T-helper 2 cell treated with Interferon-gamma antibody and Interleukin-4, amounts not matched to agents 100 ng/mL and 5 ng/mL, for 36 hours (primary cell): ENCODE measurements at regions not wholly inside any gene's neighbourhood (a gene's known extent, or its start where the extent isn't known, plus 50 kb on each side); places are given as distances from the start of the nearest gene placed in this dataset.
"Not testable (repeated sequence)": the region's sequence is repeated elsewhere in the genome, so short reads cannot be mapped to it uniquely, and the experiment has no call there.

Experiments
- intact Hi-C: fragments of 100-400 bp; cut with micrococcal nuclease; formaldehyde crosslinking; loops from one replicate; pipeline ENCODE4 v1.15.1; 2023

DNA sequence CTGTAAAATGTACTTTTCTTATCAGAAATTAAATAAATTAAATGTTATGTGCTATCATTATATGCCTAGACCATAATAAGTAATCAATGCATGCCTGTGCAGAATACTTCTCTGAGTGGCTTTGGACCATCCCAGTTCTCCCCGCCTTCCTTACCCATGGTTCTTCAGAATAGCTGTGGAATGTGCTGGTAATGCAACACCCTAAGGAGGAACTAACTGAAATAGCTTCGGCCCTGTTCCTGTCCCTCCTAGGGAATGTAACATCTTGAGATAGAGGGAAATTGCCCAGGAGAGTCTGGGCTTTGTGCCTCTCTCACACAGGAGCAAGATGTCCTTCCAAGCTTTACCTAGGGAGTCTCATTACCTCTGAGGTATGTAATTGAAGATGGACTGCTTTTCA, 693.6 kb upstream of the HS3ST1 start:
- intact Hi-C loops = no loop called here

DNA sequence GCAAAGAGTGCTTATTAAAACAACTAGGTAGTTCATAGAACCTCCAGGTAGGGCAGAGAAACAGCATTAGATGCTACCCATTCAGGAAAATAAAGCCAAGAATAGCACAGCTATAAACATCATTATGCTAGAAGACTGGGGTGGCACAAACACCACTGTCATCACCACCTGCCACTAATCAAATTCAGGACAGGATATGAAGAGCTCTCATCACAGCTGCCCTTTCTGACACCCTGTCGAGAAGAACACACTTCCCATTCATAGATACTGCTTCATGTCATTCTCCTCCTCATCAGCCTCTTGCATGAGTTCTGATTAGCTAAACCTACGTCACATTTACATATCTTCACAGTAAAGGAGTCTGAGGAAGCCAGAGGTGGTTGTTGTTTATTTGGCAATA, 692.3 kb upstream of the HS3ST1 start:
- intact Hi-C loops = no loop called here

DNA sequence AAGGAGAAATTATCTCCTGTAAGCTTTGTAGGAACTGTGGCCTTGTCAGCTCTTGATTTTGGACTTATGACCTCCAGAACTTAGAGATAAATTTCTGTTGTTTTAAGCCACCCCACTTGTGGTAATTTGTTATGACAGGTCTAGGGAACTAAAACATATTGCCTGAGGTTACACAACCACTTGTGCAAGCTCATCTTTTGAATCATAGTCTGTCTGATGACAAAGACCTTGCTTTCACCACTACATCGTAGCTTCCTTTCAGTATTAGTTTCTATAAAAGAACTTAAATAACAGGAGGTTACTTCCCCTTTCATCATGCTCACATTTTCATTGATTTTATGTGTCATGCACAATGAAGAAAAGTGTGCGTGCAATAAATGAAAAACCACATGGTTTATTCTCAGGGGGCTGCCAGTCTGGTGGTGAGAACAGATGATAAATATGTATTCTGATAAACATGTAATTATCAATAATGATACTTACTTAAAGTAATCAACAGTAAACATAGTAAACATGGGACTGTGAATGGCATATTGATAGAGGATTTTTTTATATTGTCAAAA, 690.0 kb upstream of the HS3ST1 start:
- intact Hi-C loops = no loop called here

DNA sequence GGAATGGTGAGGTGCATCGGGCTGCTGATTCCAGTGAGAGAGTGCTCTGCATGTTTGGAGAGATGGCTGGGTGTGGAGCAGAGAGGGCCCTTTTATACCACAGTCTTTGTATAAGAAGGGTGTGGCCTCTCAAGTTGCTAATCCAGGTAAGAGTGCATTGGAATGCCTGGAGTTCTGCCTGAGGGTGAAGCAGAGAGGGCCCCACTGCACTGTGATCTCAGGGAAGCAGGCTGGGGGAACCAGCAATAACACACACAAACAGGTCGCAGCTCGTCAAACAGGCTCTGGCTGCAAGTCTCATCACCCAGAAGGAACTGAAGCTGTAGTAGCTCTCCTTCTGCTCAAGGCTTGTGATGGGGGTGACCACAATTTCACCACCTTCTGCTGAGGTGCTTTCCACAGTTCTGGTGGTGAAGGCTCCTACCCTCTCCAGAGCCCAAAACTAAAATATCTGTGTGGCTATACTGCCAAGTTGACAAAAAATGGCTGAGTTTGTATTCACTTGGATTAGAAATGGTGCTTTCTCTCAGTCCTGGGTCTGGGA, 687.4 kb upstream of the HS3ST1 start:
- intact Hi-C loops = no loop called here

DNA sequence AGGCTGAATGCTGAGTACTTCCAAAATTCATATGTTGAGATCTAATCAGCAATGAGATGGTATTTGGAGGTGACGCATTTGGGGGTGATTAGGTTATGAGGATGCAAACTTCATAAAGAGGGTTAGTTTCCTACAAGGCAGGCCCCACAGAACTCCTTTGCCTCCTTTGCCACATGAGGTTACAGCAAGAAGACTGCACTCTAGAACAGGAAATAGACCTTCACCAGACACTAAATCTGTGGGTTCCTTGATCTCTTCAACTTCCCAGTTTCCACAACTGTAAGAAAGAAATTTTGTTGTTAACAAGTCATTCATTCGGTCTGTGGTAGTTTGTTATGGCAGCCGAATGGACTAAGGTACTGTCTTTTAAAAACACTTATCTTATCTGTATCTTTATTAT, 681.9 kb upstream of the HS3ST1 start:
- intact Hi-C loops = no loop called here

DNA sequence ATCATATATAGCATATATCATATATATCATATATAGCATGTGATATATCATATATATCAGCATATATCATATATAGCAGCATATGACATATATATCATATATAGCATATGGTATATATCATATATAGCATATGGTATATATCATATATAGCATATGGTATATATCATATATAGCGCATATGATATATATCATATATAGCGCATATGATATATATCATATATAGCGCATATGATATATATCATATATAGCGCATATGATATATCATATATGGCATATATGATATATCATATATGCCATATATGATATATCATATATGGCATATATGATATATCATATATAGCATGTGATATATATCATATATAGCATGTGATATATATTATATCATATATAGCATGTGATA, 680.4 kb upstream of the HS3ST1 start:
- intact Hi-C loops = not testable (repeated sequence)

DNA sequence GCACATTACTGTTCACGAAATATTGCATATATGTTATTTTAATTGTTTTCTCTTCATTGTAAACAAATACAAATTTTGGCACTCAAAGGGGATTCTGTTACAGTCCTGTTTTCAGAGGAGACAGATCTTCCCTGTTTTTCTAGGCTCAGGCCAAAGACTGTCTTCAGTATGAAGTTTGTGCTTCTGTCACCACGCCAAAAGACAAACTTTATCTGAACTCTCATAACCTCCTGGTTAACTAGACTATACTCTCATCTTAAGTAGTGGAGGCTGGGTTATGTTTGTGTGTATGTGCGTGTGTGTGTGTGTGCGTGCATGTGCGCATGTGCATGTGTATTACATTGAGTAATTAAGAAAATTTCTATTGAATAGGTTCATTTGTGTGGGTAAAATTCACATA, 676.8 kb upstream of the HS3ST1 start:
- intact Hi-C loops = no loop called here

DNA sequence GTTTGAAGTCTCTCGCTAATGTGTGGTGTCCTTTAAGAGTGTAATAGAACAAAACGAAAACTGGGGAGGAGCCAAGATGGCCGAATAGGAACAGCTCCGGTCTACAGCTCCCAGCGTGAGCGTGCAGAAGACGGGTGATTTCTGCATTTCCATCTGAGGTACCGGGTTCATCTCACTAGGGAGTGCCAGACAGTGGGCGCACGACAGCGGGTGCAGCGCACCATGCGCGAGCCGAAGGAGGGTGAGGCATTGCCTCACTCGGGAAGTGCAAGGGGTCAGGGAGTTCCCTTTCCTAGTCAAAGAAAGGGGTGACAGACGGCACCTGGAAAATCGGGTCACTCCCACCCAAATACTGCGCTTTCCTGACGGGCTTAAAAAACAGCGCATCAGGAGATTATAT, 661.2 kb upstream of the HS3ST1 start:
- intact Hi-C loops = not testable (repeated sequence)

DNA sequence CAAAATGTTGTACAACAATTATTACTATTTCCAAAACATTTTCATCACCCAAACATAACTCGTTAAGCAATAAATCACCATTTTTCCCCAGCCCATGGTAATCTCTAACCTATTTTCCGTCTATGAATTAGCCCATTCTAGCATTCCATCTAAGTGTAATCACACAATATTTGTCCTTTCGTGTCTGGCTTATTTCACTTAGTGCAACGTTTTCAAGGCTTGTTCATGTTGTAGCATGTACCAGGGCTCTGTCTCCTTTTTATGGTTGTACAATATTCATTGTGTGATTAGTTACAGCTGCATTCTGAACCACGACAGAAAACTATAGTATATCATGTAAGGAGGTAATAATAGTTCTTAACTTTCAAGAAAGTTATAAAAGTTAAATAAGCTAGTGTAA, 656.0 kb upstream of the HS3ST1 start:
- intact Hi-C loops = no loop called here

DNA sequence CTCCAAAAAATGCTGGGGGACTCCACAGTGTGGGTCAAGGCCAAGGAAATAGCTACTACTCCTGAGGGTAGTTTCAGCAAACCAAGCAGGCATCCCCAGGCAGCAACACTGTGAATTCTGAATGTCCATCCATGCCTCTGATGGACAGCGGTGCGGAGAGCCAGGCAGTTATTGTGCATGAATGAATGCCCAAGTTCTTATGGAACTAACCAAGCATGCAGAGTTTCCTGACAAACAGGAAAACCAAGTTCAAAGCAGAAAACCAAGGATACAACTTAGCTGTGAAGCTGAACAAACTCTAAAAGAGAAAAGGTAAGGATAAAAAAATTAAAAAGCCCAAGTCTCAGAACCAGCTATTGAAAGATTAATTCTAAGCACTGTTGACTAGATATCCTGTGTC, 642.6 kb upstream of the HS3ST1 start:
- intact Hi-C loops = no loop called here

DNA sequence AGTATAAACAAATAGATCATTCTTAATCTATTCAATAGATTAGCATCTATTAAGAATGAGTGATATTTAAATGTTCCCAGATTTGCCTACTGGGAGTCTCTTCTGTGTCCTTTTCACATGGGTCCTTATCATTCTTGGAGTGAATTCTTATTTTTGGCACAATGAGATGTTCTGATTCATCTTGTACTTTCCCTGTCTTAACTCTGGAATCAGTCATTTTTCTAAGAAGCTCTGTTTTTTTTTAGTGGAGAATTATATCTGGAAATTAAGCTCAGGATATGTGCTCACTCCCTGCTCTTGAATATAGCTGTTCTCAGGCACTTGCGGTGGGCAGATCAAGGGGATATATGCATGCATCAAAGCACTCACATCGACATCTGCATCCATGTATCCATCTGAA, 625.3 kb upstream of the HS3ST1 start:
- intact Hi-C loops = no loop called here

DNA sequence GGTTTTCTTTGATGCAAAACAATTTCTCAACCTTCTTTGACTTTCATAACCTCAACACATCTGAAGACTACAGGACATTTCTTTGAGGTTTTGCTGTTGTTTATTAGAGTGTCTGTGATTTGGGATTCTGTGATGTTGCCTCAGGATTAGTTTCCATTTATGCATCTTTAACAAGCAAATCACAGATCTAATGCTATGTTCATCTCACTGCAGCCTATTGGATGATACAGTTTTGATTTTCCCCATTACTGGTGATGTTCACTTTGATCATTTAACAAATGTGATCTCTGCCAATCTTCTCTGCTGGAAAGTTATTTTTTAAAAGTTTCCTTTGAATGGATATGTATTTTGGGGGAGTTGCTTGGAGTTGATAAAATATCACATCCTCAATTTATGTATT, 624.9 kb upstream of the HS3ST1 start:
- intact Hi-C loops = no loop called here

DNA sequence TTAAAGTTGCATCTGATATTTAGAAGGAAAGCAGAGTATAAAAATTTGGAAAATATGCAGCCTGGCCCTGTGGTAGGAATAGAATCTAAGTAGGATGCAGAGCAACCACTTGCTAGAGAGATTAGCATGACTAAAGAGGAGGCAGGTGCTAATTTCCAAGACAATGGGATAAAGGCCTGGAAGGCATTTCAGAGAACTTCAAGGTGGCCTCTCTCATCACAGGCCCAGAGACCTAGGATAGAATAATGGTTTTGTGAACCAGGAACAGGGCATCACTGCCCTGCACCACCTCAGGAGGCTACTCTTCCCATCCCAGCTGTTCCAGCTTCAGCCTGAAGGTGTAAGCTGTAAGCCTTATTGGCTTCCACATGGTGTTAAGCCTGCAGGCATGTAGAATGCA, 621.7 kb upstream of the HS3ST1 start:
- intact Hi-C loops = no loop called here

DNA sequence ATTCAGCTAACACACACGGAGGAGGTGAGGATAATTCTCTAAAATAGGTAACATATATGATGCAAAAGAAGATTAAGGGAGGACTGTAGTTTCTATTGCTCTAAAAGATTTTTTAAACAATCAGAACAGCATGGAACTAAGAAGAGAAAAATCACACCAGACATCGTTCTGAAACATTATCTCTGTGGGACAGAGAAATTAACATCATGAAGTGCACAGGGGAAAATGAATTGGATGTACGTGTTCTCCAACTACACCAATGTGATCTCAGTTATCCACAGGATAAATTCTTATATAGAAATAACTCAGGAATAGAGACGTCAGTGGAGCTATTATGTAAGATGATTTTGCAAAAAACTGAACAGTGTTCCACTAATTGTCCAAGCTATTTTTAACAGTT, 614.1 kb upstream of the HS3ST1 start:
- intact Hi-C loops = no loop called here

DNA sequence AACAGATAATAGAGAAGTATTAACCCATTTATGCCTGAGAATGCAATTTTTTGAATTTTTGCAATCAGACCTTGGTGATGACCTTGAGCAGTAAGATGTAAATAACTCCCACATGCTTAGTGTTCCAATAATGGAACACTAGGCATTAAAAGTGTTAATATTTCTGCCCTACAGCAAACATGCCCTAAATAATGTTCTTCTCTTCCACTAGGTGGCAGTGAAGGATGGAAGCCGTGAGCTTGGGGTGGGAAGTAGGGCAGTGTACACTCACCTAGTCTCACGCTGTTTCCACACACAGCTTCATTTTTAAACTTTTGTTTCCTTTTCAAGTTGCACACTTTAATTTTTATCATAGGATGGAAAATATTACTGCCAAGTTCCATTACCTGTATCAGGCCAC, 613.1 kb upstream of the HS3ST1 start:
- intact Hi-C loops = no loop called here

DNA sequence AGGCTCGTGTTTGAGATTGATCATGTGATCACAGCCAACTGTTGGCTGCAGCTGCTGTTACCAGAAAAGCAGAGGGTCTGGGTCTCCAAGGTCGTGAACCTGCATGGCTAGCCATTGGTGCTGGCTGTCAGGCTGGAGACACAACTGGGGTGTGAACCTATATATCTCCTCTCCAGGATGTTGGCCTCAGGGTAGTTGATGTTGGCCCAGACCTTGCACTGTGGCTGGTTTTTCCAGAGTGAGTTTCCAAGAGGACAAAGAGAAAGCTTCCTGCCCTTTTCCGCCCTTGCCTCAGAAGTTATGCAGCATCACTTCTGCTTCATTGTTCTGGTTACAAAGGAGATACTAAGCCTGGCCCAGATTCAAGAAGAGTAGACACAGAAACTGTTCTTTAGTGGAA, 607.8 kb upstream of the HS3ST1 start:
- intact Hi-C loops = no loop called here

DNA sequence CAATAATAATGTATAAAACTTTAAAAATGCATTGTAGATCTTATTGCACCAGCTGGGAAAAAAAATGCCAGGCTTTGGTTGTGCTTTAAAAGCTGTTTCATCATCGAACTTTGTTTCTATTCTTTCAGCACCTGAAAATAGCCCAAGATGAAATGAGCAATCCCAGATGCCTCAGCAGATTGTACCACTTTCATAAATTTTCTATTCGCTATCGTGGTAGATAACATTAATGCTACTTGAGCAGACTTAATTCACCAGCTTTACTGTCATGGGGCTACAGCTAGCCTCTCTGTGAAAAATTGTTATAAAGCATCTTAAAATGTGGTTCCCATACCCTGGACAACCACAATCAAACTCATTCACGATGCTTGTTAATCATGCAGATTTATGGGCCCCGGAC, 599.6 kb upstream of the HS3ST1 start:
- intact Hi-C loops = no loop called here

DNA sequence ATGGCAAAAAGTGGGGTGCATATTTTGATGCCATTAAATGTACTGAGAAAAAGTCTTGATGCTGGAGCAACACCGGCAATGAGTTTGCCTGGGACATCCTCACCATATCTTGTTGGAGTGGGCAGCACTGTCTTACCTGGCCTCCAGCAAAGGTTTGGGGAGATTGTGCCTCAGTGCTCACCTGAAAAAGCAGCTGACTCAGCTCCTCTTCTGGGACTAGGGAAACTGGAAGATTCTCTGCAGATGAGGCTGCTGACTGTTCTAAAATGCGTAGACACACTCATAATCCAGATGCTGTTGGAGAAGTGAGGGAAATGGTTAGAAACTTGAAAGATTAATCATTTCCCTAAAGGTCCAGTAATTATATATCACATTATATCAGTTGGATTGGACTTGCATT, 593.7 kb upstream of the HS3ST1 start:
- intact Hi-C loops = no loop called here

DNA sequence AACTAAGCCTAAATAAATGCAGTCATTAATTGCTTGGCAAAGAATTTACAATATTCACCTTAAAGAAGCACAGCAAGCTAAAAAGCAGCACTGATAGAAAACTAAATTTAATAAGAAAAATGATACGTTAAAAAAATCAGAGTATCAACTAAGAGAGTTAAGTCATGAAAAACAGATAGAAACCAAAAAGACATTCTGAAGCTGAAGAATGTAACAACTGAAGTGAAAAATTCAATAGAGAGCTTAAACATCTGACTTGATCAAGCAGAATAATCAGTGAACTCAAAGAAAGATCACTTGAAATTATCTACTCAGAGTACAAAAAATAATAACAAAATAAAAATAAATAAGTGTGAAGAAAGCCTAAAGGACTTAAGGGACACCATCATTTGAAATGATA, 588.0 kb upstream of the HS3ST1 start:
- intact Hi-C loops = no loop called here

DNA sequence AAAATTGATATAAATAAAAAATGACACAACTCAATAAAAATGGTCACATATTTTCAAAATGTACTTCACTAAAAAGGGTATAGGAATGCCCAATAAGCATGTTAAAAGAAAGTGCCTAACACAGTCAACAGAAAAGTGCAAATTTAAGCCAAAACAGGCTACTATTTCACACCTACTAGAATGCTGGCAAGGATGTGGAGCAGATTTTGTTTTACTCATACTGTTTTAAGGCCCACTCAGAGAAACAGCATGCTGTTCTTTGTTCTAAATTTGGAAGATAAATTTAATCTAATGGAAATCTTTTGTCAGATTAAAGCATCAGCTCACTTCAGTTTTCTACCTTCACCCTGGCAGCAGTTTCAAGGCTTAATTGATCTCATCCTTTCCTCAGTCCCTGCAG, 576.8 kb upstream of the HS3ST1 start:
- intact Hi-C loops = no loop called here

DNA sequence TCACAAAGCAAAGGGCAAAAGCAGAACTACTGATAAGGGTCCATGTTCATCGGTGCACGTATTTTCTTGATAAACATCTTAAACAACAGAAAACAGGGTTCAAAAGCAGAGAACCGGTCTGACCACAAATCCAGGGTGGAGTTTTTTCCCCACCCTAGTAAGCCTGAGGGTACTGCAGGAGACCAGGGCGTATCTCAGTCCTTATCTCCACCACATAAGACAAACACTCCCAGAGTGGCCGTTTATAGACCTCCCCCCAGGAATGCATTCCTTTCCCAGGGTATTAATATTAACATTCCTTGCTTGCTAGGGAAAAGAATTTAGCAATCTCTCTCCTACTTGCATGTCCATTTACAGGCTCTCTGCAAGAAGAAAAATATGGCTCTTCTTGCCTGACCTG, 567.9 kb upstream of the HS3ST1 start:
- intact Hi-C loops = not testable (repeated sequence)

DNA sequence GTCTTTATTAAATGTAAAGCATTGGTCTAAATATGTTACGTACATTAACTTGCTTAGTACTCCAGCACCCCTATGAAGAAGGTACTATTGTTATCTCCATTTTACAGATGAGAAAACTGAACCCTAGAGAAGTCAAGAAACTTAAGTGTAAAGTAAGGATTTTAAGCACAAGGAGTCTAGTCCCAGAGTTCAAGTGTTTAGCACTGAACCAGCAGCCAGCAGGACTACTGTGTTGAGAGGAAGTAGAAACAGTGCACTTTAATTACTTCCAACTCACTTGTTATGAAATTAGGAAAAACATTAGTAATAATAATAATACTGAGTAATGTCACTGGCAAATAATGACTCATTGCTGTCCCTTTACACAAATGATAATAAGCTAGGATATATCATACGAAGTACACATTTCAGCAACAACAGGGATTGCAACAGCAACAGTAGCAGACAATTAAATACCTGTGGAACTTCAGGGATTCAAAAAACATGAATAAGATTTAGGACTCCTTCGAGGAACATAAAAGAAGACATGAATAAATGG, 548.1 kb upstream of the HS3ST1 start:
- intact Hi-C loops = no loop called here

DNA sequence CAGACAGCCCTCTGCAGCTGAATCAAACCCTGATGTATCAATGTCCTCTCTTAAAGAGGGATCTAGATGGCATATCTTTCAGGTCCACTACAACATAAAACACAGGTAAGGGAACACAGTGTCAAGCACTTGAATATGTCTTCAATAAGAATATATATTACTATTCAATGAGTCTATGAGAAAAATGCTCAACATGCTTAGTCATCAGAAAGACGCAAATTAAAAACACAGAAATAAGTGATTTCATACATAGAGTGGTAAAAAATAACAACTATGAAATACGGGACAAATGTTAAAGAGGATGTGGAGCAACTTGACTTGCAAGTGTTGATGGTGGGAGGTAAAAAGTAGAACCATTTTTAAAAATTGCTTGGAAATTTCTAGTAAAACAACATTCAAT, 544.6 kb upstream of the HS3ST1 start:
- intact Hi-C loops = no loop called here

DNA sequence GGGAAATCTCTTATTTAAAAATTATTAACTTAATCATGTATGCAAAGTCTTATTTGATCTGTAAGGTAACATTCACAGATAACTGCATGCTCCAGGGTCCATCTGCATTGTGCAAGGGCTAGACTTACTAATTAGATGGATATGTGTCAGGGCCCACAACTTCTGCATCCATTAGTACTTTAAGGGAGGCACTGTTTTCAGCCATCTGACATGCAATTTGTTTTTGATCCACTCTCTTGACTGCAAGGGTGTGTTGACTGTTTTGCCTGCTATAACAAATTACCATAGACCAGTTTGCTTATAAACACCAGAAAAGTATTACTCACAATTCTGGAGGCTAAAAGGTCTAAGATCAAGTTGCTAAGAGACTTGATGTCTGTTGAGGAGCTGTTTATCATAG, 542.1 kb upstream of the HS3ST1 start:
- intact Hi-C loops = no loop called here
